ENCODE measurements at regions not wholly inside any gene's neighbourhood (a gene's known extent, or its start where the extent isn't known, plus 50 kb on each side); places are given as distances from the start of the nearest gene placed in this dataset.

DNA sequence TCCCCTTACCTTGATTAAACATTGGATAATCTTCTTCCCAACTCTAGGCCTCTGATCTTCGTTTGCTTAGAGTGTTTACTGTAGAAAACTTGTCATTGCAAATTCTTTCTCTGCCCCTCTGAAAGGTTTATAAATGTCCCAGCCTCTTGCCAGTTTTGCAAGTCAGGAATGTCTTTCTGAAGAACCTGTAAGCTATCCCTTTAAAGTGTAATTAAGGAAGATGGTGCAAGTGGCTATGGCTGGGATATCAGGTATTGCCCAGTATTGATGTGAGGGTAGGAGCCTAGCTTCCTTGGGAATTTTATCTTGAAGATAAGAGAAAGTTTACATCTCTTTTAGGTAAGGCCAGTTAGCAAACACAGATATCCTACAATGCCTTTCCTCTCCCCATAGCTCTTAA lies 211.0 kb upstream of the RIMS1 start:
- ChIA-PET CTCF (no interaction called here), RAD21 (ENCODE audit: low non-redundant PET in 1 of 2, low total read pairs in 2 of 2, uncharacterized antibody in 2 of 2, unreplicated experiment in 2 of 2) (no interaction called here), POLR2A (no interaction called here)
- intact Hi-C loops (cut with micrococcal nuclease), result no loop called here
- Histone ChIP-seq H3K9me2 (ENCODE audit: insufficient read depth) (no peaks in the 10 kb centered on the region), H4K20me1 (ENCODE audit: insufficient read depth) (no peaks in the 10 kb centered on the region), H3K9ac (ENCODE audit: low read length) (no peak overlapping the region), H3K4me3 (replicated peaks in 1 of 2; ENCODE audit: low read depth in 1 of 2, low read length in 2 of 2) (no peak overlapping the region), H3K4me1 (ENCODE audit: control insufficient read depth in 1 of 2, insufficient read depth in 2 of 2, low read length in 2 of 2) (no peaks in the 10 kb centered on the region), H2AFZ (ENCODE audit: low read depth, low read length, poor library complexity, severe bottlenecking) (no peak overlapping the region), H3K79me2 (ENCODE audit: insufficient read depth, low read length) (no peaks in the 10 kb centered on the region), H3K27ac (ENCODE audit: low read depth, low read length) (no peak overlapping the region), H3K9me3 (ENCODE audit: control insufficient read depth in 1 of 2, insufficient read depth in 1 of 2, low read depth in 1 of 2, low read length in 2 of 2) (no peaks in the 10 kb centered on the region), H3K36me3 (ENCODE audit: control insufficient read depth in 1 of 2, insufficient read depth in 2 of 2, low read length in 2 of 2) (no peaks in the 10 kb centered on the region), H3K27me3 (ENCODE audit: insufficient read depth, low read length) (no peaks in the 10 kb centered on the region), H3K4me2 (ENCODE audit: low read length) (no peak overlapping the region)
- no TSS peak for BruUV-seq (replicated peaks)
- no peak for ATAC-seq
- TF ChIP-seq, protein P1, sequence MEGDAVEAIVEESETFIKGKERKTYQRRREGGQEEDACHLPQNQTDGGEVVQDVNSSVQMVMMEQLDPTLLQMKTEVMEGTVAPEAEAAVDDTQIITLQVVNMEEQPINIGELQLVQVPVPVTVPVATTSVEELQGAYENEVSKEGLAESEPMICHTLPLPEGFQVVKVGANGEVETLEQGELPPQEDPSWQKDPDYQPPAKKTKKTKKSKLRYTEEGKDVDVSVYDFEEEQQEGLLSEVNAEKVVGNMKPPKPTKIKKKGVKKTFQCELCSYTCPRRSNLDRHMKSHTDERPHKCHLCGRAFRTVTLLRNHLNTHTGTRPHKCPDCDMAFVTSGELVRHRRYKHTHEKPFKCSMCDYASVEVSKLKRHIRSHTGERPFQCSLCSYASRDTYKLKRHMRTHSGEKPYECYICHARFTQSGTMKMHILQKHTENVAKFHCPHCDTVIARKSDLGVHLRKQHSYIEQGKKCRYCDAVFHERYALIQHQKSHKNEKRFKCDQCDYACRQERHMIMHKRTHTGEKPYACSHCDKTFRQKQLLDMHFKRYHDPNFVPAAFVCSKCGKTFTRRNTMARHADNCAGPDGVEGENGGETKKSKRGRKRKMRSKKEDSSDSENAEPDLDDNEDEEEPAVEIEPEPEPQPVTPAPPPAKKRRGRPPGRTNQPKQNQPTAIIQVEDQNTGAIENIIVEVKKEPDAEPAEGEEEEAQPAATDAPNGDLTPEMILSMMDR (IDR thresholded peaks at IDR 0.05 in 2 of 3, conservative IDR thresholded peaks at IDR 0.05 in 1 of 3; ENCODE audit: borderline replicate concordance in 1 of 3, insufficient read depth in 1 of 3, low read depth in 2 of 3, low read length in 2 of 3), result no peak
- TF ChIP-seq EGR1 (IDR thresholded peaks at IDR 0.05; ENCODE audit: low read depth) (no peak), RAD21 (IDR thresholded peaks at IDR 0.05; ENCODE audit: low read depth) (no peak), ZNF274 (IDR thresholded peaks at IDR 0.05; ENCODE audit: low read depth, low read length) (no peak), JUND (IDR thresholded peaks at IDR 0.05) (no peak), ZFX (IDR thresholded peaks at IDR 0.05) (no peak), YY1 (IDR thresholded peaks at IDR 0.05; ENCODE audit: extremely low read depth, insufficient replicate concordance, low read depth, low read length) (no peak), ELF1 (IDR thresholded peaks at IDR 0.05; ENCODE audit: borderline replicate concordance, low read depth) (no peak), EZH2phosphoT487 (IDR thresholded peaks at IDR 0.05; ENCODE audit: borderline replicate concordance) (no peak), SP1 (IDR thresholded peaks at IDR 0.05; ENCODE audit: low read depth) (no peak), CEBPB (IDR thresholded peaks at IDR 0.05; ENCODE audit: low read depth) (no peak), POLR2AphosphoS5 (IDR thresholded peaks at IDR 0.05; ENCODE audit: low read depth, low read length) (no peak), FOSL1 (IDR thresholded peaks at IDR 0.05; ENCODE audit: low read depth) (no peak)
- TF ChIP-seq, protein P2, sequence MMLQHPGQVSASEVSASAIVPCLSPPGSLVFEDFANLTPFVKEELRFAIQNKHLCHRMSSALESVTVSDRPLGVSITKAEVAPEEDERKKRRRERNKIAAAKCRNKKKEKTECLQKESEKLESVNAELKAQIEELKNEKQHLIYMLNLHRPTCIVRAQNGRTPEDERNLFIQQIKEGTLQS (IDR thresholded peaks at IDR 0.05), result no peak
- TF ChIP-seq, protein P3, sequence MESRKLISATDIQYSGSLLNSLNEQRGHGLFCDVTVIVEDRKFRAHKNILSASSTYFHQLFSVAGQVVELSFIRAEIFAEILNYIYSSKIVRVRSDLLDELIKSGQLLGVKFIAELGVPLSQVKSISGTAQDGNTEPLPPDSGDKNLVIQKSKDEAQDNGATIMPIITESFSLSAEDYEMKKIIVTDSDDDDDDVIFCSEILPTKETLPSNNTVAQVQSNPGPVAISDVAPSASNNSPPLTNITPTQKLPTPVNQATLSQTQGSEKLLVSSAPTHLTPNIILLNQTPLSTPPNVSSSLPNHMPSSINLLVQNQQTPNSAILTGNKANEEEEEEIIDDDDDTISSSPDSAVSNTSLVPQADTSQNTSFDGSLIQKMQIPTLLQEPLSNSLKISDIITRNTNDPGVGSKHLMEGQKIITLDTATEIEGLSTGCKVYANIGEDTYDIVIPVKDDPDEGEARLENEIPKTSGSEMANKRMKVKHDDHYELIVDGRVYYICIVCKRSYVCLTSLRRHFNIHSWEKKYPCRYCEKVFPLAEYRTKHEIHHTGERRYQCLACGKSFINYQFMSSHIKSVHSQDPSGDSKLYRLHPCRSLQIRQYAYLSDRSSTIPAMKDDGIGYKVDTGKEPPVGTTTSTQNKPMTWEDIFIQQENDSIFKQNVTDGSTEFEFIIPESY (IDR thresholded peaks at IDR 0.05; ENCODE audit: extremely low read depth, insufficient replicate concordance, low read length), result no peak
- TF ChIP-seq, protein P4, sequence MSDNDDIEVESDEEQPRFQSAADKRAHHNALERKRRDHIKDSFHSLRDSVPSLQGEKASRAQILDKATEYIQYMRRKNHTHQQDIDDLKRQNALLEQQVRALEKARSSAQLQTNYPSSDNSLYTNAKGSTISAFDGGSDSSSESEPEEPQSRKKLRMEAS (IDR thresholded peaks at IDR 0.05), result no peak
- TF ChIP-seq, protein P5, sequence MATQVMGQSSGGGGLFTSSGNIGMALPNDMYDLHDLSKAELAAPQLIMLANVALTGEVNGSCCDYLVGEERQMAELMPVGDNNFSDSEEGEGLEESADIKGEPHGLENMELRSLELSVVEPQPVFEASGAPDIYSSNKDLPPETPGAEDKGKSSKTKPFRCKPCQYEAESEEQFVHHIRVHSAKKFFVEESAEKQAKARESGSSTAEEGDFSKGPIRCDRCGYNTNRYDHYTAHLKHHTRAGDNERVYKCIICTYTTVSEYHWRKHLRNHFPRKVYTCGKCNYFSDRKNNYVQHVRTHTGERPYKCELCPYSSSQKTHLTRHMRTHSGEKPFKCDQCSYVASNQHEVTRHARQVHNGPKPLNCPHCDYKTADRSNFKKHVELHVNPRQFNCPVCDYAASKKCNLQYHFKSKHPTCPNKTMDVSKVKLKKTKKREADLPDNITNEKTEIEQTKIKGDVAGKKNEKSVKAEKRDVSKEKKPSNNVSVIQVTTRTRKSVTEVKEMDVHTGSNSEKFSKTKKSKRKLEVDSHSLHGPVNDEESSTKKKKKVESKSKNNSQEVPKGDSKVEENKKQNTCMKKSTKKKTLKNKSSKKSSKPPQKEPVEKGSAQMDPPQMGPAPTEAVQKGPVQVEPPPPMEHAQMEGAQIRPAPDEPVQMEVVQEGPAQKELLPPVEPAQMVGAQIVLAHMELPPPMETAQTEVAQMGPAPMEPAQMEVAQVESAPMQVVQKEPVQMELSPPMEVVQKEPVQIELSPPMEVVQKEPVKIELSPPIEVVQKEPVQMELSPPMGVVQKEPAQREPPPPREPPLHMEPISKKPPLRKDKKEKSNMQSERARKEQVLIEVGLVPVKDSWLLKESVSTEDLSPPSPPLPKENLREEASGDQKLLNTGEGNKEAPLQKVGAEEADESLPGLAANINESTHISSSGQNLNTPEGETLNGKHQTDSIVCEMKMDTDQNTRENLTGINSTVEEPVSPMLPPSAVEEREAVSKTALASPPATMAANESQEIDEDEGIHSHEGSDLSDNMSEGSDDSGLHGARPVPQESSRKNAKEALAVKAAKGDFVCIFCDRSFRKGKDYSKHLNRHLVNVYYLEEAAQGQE (IDR thresholded peaks at IDR 0.05; ENCODE audit: low read depth), result no peak
- no peak for DNase-seq (ENCODE audit: low read depth, low spot score)

All from HCT116 (cell line).